ENCODE measurements at regions not wholly inside any gene's neighbourhood (a gene's known extent, or its start where the extent isn't known, plus 50 kb on each side); places are given as distances from the start of the nearest gene placed in this dataset.

GRCh38 chr20:40274912-40275533, 414.0 kb downstream of the MAFB start (continued):
- TF ChIP-seq NR3C1 (CRISPR knock-in tag; conservative IDR thresholded peaks at IDR 0.05; ENCODE audit: low read depth), result no peak
- TF ChIP-seq TEAD1 (CRISPR knock-in tag; IDR thresholded peaks at IDR 0.05), result no peak
- TF ChIP-seq, protein P1, sequence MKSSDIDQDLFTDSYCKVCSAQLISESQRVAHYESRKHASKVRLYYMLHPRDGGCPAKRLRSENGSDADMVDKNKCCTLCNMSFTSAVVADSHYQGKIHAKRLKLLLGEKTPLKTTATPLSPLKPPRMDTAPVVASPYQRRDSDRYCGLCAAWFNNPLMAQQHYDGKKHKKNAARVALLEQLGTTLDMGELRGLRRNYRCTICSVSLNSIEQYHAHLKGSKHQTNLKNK (CRISPR knock-in tag; IDR thresholded peaks at IDR 0.05), result peak; percentile 88
- TF ChIP-seq SP1 (CRISPR knock-in tag; conservative IDR thresholded peaks at IDR 0.05), result no peak
- peak; percentile 89 for TF ChIP-seq ZNF416 (CRISPR knock-in tag; IDR thresholded peaks at IDR 0.05)
- no peak for TF ChIP-seq IRF1 (CRISPR knock-in tag; IDR thresholded peaks at IDR 0.05)
- TF ChIP-seq, protein P2, sequence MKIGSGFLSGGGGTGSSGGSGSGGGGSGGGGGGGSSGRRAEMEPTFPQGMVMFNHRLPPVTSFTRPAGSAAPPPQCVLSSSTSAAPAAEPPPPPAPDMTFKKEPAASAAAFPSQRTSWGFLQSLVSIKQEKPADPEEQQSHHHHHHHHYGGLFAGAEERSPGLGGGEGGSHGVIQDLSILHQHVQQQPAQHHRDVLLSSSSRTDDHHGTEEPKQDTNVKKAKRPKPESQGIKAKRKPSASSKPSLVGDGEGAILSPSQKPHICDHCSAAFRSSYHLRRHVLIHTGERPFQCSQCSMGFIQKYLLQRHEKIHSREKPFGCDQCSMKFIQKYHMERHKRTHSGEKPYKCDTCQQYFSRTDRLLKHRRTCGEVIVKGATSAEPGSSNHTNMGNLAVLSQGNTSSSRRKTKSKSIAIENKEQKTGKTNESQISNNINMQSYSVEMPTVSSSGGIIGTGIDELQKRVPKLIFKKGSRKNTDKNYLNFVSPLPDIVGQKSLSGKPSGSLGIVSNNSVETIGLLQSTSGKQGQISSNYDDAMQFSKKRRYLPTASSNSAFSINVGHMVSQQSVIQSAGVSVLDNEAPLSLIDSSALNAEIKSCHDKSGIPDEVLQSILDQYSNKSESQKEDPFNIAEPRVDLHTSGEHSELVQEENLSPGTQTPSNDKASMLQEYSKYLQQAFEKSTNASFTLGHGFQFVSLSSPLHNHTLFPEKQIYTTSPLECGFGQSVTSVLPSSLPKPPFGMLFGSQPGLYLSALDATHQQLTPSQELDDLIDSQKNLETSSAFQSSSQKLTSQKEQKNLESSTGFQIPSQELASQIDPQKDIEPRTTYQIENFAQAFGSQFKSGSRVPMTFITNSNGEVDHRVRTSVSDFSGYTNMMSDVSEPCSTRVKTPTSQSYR (CRISPR knock-in tag; IDR thresholded peaks at IDR 0.05), result 0 out of 2 replicates have a peak, but pooled peaks have one; percentile 44
- no peak for TF ChIP-seq TEAD4 (CRISPR knock-in tag; IDR thresholded peaks at IDR 0.05)
- no peak for TF ChIP-seq RORB (CRISPR knock-in tag; IDR thresholded peaks at IDR 0.05)
- TF ChIP-seq, protein P3, sequence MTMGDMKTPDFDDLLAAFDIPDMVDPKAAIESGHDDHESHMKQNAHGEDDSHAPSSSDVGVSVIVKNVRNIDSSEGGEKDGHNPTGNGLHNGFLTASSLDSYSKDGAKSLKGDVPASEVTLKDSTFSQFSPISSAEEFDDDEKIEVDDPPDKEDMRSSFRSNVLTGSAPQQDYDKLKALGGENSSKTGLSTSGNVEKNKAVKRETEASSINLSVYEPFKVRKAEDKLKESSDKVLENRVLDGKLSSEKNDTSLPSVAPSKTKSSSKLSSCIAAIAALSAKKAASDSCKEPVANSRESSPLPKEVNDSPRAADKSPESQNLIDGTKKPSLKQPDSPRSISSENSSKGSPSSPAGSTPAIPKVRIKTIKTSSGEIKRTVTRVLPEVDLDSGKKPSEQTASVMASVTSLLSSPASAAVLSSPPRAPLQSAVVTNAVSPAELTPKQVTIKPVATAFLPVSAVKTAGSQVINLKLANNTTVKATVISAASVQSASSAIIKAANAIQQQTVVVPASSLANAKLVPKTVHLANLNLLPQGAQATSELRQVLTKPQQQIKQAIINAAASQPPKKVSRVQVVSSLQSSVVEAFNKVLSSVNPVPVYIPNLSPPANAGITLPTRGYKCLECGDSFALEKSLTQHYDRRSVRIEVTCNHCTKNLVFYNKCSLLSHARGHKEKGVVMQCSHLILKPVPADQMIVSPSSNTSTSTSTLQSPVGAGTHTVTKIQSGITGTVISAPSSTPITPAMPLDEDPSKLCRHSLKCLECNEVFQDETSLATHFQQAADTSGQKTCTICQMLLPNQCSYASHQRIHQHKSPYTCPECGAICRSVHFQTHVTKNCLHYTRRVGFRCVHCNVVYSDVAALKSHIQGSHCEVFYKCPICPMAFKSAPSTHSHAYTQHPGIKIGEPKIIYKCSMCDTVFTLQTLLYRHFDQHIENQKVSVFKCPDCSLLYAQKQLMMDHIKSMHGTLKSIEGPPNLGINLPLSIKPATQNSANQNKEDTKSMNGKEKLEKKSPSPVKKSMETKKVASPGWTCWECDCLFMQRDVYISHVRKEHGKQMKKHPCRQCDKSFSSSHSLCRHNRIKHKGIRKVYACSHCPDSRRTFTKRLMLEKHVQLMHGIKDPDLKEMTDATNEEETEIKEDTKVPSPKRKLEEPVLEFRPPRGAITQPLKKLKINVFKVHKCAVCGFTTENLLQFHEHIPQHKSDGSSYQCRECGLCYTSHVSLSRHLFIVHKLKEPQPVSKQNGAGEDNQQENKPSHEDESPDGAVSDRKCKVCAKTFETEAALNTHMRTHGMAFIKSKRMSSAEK (CRISPR knock-in tag; IDR thresholded peaks at IDR 0.05; ENCODE audit: borderline replicate concordance), result no peak
- TF ChIP-seq, protein P4, sequence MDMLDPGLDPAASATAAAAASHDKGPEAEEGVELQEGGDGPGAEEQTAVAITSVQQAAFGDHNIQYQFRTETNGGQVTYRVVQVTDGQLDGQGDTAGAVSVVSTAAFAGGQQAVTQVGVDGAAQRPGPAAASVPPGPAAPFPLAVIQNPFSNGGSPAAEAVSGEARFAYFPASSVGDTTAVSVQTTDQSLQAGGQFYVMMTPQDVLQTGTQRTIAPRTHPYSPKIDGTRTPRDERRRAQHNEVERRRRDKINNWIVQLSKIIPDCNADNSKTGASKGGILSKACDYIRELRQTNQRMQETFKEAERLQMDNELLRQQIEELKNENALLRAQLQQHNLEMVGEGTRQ (CRISPR knock-in tag; IDR thresholded peaks at IDR 0.05), result peak; percentile 46; the same call in 1 of the 2 replicates
- TF ChIP-seq NFATC4 (CRISPR knock-in tag; IDR thresholded peaks at IDR 0.05), result peak; percentile 75; the same call in 1 of the 2 replicates
- no peak for TF ChIP-seq IRF2 (CRISPR knock-in tag; IDR thresholded peaks at IDR 0.05; ENCODE audit: borderline replicate concordance, low read depth)
- TF ChIP-seq, protein P5, sequence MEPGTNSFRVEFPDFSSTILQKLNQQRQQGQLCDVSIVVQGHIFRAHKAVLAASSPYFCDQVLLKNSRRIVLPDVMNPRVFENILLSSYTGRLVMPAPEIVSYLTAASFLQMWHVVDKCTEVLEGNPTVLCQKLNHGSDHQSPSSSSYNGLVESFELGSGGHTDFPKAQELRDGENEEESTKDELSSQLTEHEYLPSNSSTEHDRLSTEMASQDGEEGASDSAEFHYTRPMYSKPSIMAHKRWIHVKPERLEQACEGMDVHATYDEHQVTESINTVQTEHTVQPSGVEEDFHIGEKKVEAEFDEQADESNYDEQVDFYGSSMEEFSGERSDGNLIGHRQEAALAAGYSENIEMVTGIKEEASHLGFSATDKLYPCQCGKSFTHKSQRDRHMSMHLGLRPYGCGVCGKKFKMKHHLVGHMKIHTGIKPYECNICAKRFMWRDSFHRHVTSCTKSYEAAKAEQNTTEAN (CRISPR knock-in tag; IDR thresholded peaks at IDR 0.05), result no peak
- TF ChIP-seq ATF6 (CRISPR knock-in tag; IDR thresholded peaks at IDR 0.05), result no peak
- no peak for TF ChIP-seq ELF4 (CRISPR knock-in tag; IDR thresholded peaks at IDR 0.05; ENCODE audit: low read depth)
- no peak for TF ChIP-seq ESRRA (CRISPR knock-in tag; IDR thresholded peaks at IDR 0.05; ENCODE audit: borderline replicate concordance)
- no peak for TF ChIP-seq HMGXB4 (CRISPR knock-in tag; IDR thresholded peaks at IDR 0.05)
- TF ChIP-seq E2F5 (CRISPR knock-in tag; IDR thresholded peaks at IDR 0.05), result no peak
- TF ChIP-seq, protein P6, sequence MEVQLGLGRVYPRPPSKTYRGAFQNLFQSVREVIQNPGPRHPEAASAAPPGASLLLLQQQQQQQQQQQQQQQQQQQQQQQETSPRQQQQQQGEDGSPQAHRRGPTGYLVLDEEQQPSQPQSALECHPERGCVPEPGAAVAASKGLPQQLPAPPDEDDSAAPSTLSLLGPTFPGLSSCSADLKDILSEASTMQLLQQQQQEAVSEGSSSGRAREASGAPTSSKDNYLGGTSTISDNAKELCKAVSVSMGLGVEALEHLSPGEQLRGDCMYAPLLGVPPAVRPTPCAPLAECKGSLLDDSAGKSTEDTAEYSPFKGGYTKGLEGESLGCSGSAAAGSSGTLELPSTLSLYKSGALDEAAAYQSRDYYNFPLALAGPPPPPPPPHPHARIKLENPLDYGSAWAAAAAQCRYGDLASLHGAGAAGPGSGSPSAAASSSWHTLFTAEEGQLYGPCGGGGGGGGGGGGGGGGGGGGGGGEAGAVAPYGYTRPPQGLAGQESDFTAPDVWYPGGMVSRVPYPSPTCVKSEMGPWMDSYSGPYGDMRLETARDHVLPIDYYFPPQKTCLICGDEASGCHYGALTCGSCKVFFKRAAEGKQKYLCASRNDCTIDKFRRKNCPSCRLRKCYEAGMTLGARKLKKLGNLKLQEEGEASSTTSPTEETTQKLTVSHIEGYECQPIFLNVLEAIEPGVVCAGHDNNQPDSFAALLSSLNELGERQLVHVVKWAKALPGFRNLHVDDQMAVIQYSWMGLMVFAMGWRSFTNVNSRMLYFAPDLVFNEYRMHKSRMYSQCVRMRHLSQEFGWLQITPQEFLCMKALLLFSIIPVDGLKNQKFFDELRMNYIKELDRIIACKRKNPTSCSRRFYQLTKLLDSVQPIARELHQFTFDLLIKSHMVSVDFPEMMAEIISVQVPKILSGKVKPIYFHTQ (CRISPR knock-in tag; IDR thresholded peaks at IDR 0.05), result peak; percentile 75

Measured in WTC11 (cell line).